Liver (tissue), 8 donors: ENCODE measurements at regions not wholly inside any gene's neighbourhood (a gene's known extent, or its start where the extent isn't known, plus 50 kb on each side); places are given as distances from the start of the nearest gene placed in this dataset.
"Not testable (repeated sequence)": the region's sequence is repeated elsewhere in the genome, so short reads cannot be mapped to it uniquely, and the experiment has no call there.

Experiments used
- DNase-seq: peaks from one replicate; pipeline ENCODE4 v3.0.0-alpha.2; 2017; ENCODE audit warnings: low spot score
- H3K27ac ChIP-seq, 2 donors: one replicate each; pipeline ENCODE4 v1.7.0; 2013; ENCODE audit warnings: inconsistent platforms in 2 of 2, low read length in 2 of 2, control low read depth in 1 of 2, low read depth in 1 of 2, mild to moderate bottlenecking in 1 of 2
- H3K27me3 ChIP-seq, 4 donors: one replicate each; pipeline versions ENCODE4 v1.6.1 to v1.7.0; 2013; ENCODE audit warnings: low read length in 3 of 4, inconsistent platforms in 1 of 4, mild to moderate bottlenecking in 1 of 4, moderate library complexity in 1 of 4; ENCODE audit not compliant: control insufficient read depth in 4 of 4, insufficient read depth in 4 of 4
- H3K36me3 ChIP-seq, 4 donors: one replicate each; pipeline versions ENCODE4 v1.6.1 to v1.7.0; 2013; ENCODE audit warnings: low read length in 3 of 4, mild to moderate bottlenecking in 3 of 4, low read depth in 1 of 4, moderate library complexity in 1 of 4; ENCODE audit not compliant: control insufficient read depth in 4 of 4, insufficient read depth in 3 of 4
- H3K4me1 ChIP-seq, 4 donors: one replicate each; pipeline versions ENCODE4 v1.6.1 to v1.7.0; 2013; ENCODE audit warnings: low read length in 3 of 4, mild to moderate bottlenecking in 3 of 4, moderate library complexity in 1 of 4; ENCODE audit not compliant: control insufficient read depth in 4 of 4, insufficient read depth in 4 of 4
- H3K4me3 ChIP-seq, 3 donors: one replicate each; pipeline versions ENCODE4 v1.6.1 to v1.7.0; 2013; ENCODE audit warnings: low read length in 3 of 3, control low read depth in 1 of 3, low read depth in 1 of 3, mild to moderate bottlenecking in 1 of 3
- H3K9ac ChIP-seq, 2 donors: one replicate each; pipeline ENCODE4 v1.7.0; 2013; ENCODE audit warnings: low read length in 2 of 2, mild to moderate bottlenecking in 2 of 2, moderate library complexity in 2 of 2, control low read depth in 1 of 2, low read depth in 1 of 2
- H3K9me3 ChIP-seq, 4 donors: one replicate each; pipeline versions ENCODE4 v1.6.1 to v1.7.0; 2013; ENCODE audit warnings: low read length in 3 of 4; ENCODE audit not compliant: control insufficient read depth in 4 of 4
- EGR1 ChIP-seq, 2 donors: IDR thresholded peaks; 2 replicates each; pipeline ENCODE4 v1.6.1; 2016 to 2018; ENCODE audit warnings: antibody characterized with exemption in 2 of 2, low read depth in 2 of 2
- FOXA1 ChIP-seq: IDR thresholded peaks from 2 replicates; pipeline ENCODE4 v1.6.1; 2016; ENCODE audit warnings: antibody characterized with exemption
- FOXA2 ChIP-seq: IDR thresholded peaks from 2 replicates; pipeline ENCODE4 v1.6.1; 2016; ENCODE audit warnings: antibody characterized with exemption
- GABPA ChIP-seq, 2 donors: IDR thresholded peaks in 1 of 2; conservative IDR thresholded peaks in 1 of 2; 2 replicates each; pipeline ENCODE4 v1.6.1; 2016; ENCODE audit warnings: antibody characterized with exemption in 2 of 2, mild to moderate bottlenecking in 1 of 2, moderate library complexity in 1 of 2
- HNF4A ChIP-seq, 2 donors: conservative IDR thresholded peaks; 2 replicates each; pipeline ENCODE4 v1.6.1; 2016; ENCODE audit warnings: antibody characterized with exemption in 2 of 2, mild to moderate bottlenecking in 2 of 2
- HNF4G ChIP-seq: IDR thresholded peaks from 2 replicates; pipeline ENCODE4 v1.6.1; 2016; ENCODE audit warnings: antibody characterized with exemption
- JUND ChIP-seq, 2 donors: IDR thresholded peaks; 2 replicates each; pipeline ENCODE4 v1.6.1; 2016; ENCODE audit warnings: antibody characterized with exemption in 2 of 2
- NR2F2 ChIP-seq: IDR thresholded peaks from 2 replicates; pipeline ENCODE4 v1.6.1; 2016; ENCODE audit warnings: antibody characterized with exemption
- RAD21 ChIP-seq, 2 donors: IDR thresholded peaks; 2 replicates each; pipeline ENCODE4 v1.6.1; 2016; ENCODE audit warnings: antibody characterized with exemption in 2 of 2, mild to moderate bottlenecking in 2 of 2
- RXRA ChIP-seq, 2 donors: IDR thresholded peaks; 2 replicates each; pipeline ENCODE4 v1.6.1; 2017 to 2018; ENCODE audit warnings: antibody characterized with exemption in 2 of 2, mild to moderate bottlenecking in 1 of 2
- SP1 ChIP-seq: IDR thresholded peaks from 2 replicates; pipeline ENCODE4 v1.6.1; 2018; ENCODE audit warnings: antibody characterized with exemption, mild to moderate bottlenecking
- TAF1 ChIP-seq: conservative IDR thresholded peaks from 2 replicates; pipeline ENCODE4 v1.6.1; 2016; ENCODE audit warnings: antibody characterized with exemption, mild to moderate bottlenecking
- YY1 ChIP-seq: IDR thresholded peaks from 2 replicates; pipeline ENCODE4 v1.6.1; 2016; ENCODE audit warnings: antibody characterized with exemption, mild to moderate bottlenecking
- WGBS: extraction: QIAGEN DNeasy Blood & Tissue Kit; methylation state at CpG from one replicate; pipeline ENCODE4 v1.1.7; 2013; 5-methylcytosine and 5-hydroxymethylcytosine counted together
- TF ChIP-seq, protein P1 (sequence below): IDR thresholded peaks from 2 replicates; pipeline ENCODE4 v1.6.1; 2016; ENCODE audit warnings: antibody characterized with exemption
- TF ChIP-seq, protein P2 (sequence below): IDR thresholded peaks from 2 replicates; pipeline ENCODE4 v1.6.1; 2016; ENCODE audit warnings: antibody characterized with exemption, mild to moderate bottlenecking
- TF ChIP-seq, protein P3 (sequence below): IDR thresholded peaks from 2 replicates; pipeline ENCODE4 v1.6.1; 2016; ENCODE audit warnings: antibody characterized with exemption
- TF ChIP-seq, protein P4 (sequence below): fragments of 150-350 bp; IDR thresholded peaks from 2 replicates; pipeline ENCODE4 v1.5.1; 2017; ENCODE audit warnings: improper control_type of control experiment, low read depth, low read length; ENCODE audit not compliant: missing input control
- TF ChIP-seq, protein P5 (sequence below): IDR thresholded peaks from 2 replicates; pipeline ENCODE4 v1.6.1; 2016; ENCODE audit warnings: antibody characterized with exemption
- donor health status: healthy.
- donor health status: healthy.
- donor health status: healthy.
- donor health status: healthy.
- donor health status: healthy.

DNA sequence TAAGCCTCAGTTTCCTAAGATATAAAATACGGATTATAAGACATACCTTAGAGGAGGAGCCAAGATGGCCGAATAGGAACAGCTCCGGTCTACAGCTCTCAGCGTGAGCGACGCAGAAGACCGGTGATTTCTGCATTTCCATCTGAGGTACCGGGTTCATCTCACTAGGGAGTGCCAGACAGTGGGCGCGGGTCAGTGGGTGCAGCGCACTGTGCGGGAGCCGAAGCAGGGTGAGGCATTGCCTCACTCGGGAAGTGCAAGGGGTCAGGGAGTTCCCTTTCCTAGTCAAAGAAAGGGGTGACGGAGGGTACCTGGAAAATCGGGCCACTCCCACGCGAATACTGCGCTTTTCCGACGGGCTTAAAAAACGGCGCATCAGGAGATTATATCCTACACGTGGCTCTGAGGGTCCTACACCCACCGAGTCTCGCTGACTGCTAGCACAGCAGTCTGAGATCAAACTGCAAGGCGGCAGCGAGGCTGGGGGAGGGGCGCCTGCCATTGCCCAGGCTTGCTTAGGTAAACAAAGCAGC lies 1877.1 kb upstream of the C9orf72 start:
- H3K27ac ChIP-seq, H3K4me1 ChIP-seq, H3K27me3 ChIP-seq, H3K36me3 ChIP-seq, DNase-seq, H3K4me3 ChIP-seq, H3K9me3 ChIP-seq, H3K9ac ChIP-seq: not testable (repeated sequence)
- 86% methylated on average over 29 of the region's 29 CpGs for WGBS

DNA sequence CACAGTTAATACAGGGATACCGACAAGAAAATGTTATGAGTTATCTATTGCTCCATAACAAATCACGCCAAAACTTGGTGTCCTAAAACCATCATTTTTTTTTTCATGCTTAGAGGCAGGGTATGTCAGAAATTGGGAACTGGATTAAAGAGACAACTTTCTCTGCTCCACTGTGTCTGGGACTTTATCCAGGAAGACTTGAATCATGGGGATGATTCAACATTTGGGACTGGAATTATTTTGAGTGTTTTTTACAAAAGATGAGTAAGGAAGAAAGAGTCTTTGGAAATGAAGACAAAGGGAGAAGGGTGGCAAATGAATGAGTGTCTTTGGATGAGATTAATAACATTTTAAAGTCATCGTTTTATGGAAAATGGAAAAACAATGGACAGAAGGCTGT lies 1883.7 kb upstream of the C9orf72 start:
- no peaks in the 10 kb centered on the region for H3K4me1 ChIP-seq
- no peak overlapping the region for H3K9ac ChIP-seq
- no peaks in the 10 kb centered on the region for H3K9me3 ChIP-seq
- no peak overlapping the region for H3K4me3 ChIP-seq
- no peaks in the 10 kb centered on the region for H3K27me3 ChIP-seq
- TF ChIP-seq HNF4A (conservative IDR thresholded peaks at IDR 0.05), result no peak
- TF ChIP-seq, protein P1, sequence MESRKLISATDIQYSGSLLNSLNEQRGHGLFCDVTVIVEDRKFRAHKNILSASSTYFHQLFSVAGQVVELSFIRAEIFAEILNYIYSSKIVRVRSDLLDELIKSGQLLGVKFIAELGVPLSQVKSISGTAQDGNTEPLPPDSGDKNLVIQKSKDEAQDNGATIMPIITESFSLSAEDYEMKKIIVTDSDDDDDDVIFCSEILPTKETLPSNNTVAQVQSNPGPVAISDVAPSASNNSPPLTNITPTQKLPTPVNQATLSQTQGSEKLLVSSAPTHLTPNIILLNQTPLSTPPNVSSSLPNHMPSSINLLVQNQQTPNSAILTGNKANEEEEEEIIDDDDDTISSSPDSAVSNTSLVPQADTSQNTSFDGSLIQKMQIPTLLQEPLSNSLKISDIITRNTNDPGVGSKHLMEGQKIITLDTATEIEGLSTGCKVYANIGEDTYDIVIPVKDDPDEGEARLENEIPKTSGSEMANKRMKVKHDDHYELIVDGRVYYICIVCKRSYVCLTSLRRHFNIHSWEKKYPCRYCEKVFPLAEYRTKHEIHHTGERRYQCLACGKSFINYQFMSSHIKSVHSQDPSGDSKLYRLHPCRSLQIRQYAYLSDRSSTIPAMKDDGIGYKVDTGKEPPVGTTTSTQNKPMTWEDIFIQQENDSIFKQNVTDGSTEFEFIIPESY, result no peak
- TF ChIP-seq, protein P2, sequence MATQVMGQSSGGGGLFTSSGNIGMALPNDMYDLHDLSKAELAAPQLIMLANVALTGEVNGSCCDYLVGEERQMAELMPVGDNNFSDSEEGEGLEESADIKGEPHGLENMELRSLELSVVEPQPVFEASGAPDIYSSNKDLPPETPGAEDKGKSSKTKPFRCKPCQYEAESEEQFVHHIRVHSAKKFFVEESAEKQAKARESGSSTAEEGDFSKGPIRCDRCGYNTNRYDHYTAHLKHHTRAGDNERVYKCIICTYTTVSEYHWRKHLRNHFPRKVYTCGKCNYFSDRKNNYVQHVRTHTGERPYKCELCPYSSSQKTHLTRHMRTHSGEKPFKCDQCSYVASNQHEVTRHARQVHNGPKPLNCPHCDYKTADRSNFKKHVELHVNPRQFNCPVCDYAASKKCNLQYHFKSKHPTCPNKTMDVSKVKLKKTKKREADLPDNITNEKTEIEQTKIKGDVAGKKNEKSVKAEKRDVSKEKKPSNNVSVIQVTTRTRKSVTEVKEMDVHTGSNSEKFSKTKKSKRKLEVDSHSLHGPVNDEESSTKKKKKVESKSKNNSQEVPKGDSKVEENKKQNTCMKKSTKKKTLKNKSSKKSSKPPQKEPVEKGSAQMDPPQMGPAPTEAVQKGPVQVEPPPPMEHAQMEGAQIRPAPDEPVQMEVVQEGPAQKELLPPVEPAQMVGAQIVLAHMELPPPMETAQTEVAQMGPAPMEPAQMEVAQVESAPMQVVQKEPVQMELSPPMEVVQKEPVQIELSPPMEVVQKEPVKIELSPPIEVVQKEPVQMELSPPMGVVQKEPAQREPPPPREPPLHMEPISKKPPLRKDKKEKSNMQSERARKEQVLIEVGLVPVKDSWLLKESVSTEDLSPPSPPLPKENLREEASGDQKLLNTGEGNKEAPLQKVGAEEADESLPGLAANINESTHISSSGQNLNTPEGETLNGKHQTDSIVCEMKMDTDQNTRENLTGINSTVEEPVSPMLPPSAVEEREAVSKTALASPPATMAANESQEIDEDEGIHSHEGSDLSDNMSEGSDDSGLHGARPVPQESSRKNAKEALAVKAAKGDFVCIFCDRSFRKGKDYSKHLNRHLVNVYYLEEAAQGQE, result no peak
- no peak for TF ChIP-seq GABPA (IDR thresholded peaks at IDR 0.05 in 1 of 2, conservative IDR thresholded peaks at IDR 0.05 in 1 of 2)
- TF ChIP-seq TAF1, result no peak
- TF ChIP-seq NR2F2, result no peak
- TF ChIP-seq FOXA1, result no peak
- no peak for TF ChIP-seq JUND (IDR thresholded peaks at IDR 0.05)
- no peak for TF ChIP-seq FOXA2
- no peak for TF ChIP-seq HNF4G
- TF ChIP-seq, protein P3, sequence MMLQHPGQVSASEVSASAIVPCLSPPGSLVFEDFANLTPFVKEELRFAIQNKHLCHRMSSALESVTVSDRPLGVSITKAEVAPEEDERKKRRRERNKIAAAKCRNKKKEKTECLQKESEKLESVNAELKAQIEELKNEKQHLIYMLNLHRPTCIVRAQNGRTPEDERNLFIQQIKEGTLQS, result no peak
- TF ChIP-seq, protein P4, sequence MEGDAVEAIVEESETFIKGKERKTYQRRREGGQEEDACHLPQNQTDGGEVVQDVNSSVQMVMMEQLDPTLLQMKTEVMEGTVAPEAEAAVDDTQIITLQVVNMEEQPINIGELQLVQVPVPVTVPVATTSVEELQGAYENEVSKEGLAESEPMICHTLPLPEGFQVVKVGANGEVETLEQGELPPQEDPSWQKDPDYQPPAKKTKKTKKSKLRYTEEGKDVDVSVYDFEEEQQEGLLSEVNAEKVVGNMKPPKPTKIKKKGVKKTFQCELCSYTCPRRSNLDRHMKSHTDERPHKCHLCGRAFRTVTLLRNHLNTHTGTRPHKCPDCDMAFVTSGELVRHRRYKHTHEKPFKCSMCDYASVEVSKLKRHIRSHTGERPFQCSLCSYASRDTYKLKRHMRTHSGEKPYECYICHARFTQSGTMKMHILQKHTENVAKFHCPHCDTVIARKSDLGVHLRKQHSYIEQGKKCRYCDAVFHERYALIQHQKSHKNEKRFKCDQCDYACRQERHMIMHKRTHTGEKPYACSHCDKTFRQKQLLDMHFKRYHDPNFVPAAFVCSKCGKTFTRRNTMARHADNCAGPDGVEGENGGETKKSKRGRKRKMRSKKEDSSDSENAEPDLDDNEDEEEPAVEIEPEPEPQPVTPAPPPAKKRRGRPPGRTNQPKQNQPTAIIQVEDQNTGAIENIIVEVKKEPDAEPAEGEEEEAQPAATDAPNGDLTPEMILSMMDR, result no peak
- no peak for TF ChIP-seq RAD21 (IDR thresholded peaks at IDR 0.05)
- TF ChIP-seq RXRA (IDR thresholded peaks at IDR 0.05), result no peak
- TF ChIP-seq, protein P5, sequence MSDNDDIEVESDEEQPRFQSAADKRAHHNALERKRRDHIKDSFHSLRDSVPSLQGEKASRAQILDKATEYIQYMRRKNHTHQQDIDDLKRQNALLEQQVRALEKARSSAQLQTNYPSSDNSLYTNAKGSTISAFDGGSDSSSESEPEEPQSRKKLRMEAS, result no peak
- TF ChIP-seq SP1, result no peak
- TF ChIP-seq EGR1 (IDR thresholded peaks at IDR 0.05; ENCODE audit: low read depth in 2 of 2), result no peak
- TF ChIP-seq YY1, result no peak
- 79% methylated on average over 3 of the region's 3 CpGs for WGBS
- no peak overlapping the region for H3K27ac ChIP-seq
- no peaks in the 10 kb centered on the region for H3K36me3 ChIP-seq
- DNase-seq, result no peak
